ENCODE measurements at regions not wholly inside any gene's neighbourhood (a gene's known extent, or its start where the extent isn't known, plus 50 kb on each side); places are given as distances from the start of the nearest gene placed in this dataset.

GRCh38 chr18:67677489-67677888 lies 161.0 kb upstream of the DSEL start (continued):
- TF ChIP-seq JUN (IDR thresholded peaks at IDR 0.05; ENCODE audit: low read depth, low read length): no peak
- TF ChIP-seq SIX5 (IDR thresholded peaks at IDR 0.05; ENCODE audit: low read depth, low read length): no peak
- no peak for TF ChIP-seq ATF3 (IDR thresholded peaks at IDR 0.05; ENCODE audit: insufficient read depth, low read depth, low read length)
